MV-4-11 (cell line): ENCODE measurements at regions not wholly inside any gene's neighbourhood (a gene's known extent, or its start where the extent isn't known, plus 50 kb on each side); places are given as distances from the start of the nearest gene placed in this dataset.
"Not testable (repeated sequence)": the region's sequence is repeated elsewhere in the genome, so short reads cannot be mapped to it uniquely, and the experiment has no call there.

ENCODE experiments used
- DNase-seq: peaks from one replicate; lab custom pipeline; 2025; lab: John Stamatoyannopoulos, UW

DNA sequence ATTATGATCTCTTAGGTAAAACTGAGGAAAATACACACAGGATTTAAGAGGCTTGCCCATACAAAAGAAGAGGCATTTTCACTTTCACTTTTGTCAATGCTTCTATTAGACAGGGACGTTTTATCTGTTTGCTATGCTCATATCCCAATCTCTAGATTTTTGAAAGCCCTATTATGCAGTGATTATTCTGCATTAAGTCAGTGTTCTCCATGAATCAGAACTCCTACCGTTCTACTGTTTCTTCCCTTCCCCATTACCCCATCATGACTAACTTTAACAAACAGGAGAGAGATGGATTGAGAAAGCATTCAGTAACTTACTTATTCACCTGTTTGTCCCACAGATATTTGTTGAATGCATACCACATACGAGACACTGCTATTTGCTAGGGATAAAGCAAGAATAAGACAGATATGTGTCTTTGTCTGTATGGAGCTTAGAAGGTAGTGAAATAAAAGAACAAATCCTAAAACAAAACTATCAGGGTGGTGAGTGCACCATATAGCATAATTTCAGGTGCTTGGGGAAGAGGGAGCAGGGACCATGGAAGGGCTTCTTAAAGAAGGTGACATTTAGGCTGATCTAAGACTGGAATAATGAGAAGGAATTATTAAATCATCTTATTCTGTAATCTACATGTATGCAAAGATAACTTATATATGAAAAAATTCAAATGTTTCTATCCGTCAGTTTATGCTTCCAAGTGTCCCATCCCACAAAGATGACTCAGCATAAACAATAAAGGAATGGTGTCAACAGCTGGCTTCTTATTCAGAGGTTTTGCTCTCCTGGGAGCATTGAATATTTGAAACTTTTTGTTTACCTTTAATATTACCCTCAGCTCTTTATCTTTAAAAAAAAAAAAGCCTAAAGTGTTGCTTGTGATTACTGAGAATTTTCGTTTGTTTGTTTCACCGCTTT, 328.1 kb downstream of the HINT1 start:
- DNase-seq = no peak

- DNase-seq = not testable (repeated sequence)
Observed at GRCh38 chr5:130817598-130818384, 347.3 kb downstream of the HINT1 start.

GRCh38 chr5:130815246-130815645, 349.8 kb downstream of the HINT1 start:
- no peak for DNase-seq

GRCh38 chr5:130808691-130809090, 356.4 kb downstream of the HINT1 start:
- no peak for DNase-seq

GRCh38 chr5:130805648-130806047, 359.4 kb downstream of the HINT1 start:
- no peak for DNase-seq

- DNase-seq = no peak
Observed at GRCh38 chr5:130805036-130805435, 360.0 kb downstream of the HINT1 start.

DNA sequence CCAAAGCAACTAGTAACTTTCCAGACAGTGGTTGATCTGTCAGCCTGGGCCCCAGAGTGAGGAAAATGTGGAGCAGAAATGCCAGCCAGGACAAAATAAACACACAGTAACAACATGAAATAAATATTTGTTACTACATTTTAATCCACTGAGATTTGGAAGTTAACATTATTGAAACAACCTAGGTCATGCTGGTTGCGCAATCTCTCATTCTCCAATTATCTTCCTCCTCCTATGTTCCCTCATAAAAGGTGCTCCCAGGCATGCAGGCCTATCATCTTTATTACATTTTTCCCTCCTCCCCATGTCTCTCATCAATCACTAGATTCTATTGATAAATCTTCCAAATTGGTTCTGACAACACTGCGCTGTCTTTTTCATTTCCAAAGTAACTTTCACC, 363.1 kb downstream of the HINT1 start:
- DNase-seq = no peak

- DNase-seq = no peak
Observed at GRCh38 chr5:130799015-130799414, 366.0 kb downstream of the HINT1 start.

DNA sequence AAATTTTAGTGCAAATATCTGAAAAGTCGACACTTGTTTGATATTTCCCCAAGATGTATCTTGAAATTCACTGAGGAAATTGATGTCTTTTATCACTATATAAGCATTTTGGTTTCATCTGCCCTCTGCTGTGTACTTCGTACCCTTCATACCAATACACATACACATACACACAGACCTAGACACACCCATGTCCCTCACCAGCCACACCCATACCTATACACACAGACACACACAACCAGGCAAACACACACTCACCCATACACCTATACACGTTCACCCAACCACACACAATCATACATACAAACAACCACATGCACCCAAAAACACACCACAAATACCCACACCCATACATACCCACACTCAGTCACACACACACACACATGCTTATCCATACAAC, 367.8 kb downstream of the HINT1 start:
- DNase-seq = no peak

GRCh38 chr5:130796902-130797301, 368.2 kb downstream of the HINT1 start:
- no peak for DNase-seq

DNA sequence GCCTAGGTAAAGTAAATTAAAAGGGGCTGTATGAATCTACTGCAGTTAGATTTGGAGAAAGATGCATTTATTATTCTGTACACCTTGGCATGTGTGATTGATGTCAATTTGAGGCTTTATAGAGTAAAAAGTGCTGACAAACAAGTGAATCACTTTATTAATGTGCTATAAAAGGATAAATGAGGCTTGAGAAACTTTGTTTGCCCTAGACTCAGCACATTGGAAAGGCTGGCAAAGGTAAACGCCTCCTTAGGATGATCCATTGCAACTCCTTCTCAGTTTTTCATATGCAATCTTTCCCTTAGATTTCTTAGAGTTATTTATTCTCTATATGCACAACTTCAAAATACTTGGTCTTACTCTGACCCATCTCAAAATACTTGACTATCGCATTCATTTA, 369.0 kb downstream of the HINT1 start:
- DNase-seq = no peak

DNA sequence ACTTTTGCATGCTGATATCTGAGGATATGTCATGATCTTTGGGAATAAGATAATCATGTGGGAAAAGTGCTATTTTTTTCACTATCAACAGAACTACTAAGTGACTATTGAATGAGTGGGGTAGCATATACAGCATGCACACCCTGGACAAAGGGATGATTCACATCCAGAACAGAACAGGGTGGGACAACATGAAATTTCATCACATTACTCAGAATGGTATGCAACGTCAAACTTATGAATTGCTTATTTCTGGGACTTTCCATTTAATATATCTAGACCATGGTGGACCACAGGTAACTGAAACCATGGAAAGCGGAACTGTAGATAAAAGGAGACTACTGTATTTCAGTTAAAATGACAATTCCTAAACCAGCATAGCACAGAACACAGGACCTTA, 370.0 kb downstream of the HINT1 start:
- no peak for DNase-seq

DNA sequence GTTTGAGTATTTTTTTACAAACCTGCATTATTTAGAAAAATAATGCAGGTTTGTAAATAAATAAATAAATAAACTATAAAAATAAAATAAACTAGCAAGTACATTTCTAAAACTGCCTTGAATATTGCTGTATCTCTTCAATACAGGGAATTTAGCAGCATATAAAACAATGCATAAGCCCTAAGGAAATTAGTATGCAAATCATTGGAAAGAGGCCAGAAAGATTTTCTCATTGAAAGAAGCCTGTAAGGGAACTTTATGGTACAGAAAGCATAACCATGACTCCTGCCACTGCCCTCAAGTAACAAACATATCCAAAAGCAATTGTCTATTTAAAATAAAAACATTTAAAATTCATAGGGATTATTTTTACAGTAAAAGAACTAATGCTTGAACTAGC, 387.3 kb downstream of the HINT1 start:
- no peak for DNase-seq

DNA sequence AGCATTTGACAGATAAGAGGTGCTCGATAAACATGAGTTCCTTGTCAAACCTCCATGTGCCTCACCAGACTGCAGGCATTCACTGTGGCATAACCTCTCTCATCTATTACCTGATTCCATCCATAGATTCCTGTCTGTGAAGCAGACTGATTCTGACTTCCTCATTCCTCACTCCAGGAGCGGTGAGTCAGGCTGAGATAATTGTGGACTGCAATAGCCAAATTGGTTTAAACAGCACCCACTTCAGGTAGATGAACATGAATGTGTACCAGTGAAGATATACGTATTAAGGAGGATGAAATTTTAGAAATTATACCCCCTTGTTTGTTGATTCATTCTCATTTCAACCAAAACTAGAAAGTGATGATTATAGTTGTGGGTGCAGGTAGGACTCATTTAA, 391.2 kb downstream of the HINT1 start:
- DNase-seq = peak; percentile 8

DNA sequence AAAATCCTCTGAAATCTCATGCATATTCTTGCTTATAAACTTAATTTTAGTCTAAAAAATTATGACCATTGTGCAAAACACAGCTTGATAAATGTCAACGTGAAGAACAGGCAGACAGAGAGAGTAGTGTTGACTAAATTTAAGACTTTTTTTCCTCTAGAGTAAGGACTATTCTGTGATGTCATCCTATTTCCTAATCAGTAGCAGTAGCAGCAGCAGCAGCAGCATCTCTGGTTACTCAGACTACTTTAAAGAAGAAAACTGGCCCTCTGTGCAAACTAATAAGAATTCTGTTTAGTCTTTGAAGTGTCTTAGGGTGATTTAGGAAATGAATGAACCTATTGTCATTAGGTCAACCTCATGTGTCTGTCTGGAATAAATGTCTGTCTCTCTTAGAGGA, 403.0 kb downstream of the HINT1 start:
- peak; percentile 67 for DNase-seq

DNA sequence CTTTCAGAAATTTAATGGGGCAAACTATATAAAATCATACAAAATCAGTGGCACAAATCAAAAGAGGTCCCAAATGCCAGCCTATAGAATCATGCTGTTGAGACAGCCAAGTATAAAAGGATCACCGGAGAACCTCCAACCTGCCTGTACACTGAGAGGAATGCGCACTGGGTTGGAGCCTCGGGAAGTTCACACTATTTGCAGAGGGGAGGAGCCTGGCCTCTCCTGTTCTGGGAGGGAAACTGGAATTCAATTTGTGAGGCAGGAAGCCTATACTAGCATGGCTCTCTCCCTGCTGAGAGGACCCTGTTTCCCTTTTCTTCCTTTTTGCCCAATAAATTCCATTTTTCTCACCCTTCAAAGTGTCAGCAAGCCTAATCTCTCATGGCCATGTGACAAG, 406.0 kb downstream of the HINT1 start:
- no peak for DNase-seq

DNA sequence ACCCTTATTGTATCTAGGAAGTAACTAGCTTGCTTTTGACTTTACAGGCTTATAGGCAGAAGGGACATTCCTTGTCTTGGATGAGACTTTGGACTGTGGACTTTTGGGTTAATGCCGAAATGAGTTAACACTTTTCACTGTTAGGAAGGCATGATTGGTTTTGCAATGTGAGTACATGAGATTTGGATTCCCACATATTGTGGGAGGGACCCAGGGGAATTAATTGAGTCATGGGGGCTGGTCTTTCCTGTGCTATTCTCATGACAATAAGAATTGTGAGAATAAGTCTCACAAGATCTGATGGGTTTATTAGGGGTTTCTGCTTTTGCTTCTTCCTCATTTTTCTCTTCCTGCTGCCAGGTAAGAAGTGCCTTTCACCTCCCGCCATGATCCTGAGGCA, 417.5 kb downstream of the HINT1 start:
- no peak for DNase-seq

- not testable (repeated sequence) for DNase-seq
Observed at GRCh38 chr5:130746641-130747040, 418.4 kb downstream of the HINT1 start.

DNA sequence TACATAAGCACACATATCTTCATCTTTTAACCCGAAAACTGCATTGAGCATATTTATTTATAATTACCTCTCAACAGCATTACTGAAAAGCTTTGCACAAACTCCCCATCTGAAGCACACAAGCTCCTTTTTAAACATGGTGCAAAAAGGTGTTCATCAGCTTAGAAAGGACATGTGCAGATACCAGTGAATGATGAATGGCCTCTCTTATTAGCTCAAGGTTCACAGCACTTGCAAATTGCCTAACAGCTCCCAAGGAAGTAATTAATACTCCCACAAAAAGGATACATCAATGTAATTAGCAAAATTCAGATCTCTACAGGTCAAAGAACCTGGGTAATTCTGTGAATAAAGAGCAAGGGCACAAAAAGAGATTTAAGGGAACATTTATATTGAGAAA, 422.0 kb downstream of the HINT1 start:
- no peak for DNase-seq

DNA sequence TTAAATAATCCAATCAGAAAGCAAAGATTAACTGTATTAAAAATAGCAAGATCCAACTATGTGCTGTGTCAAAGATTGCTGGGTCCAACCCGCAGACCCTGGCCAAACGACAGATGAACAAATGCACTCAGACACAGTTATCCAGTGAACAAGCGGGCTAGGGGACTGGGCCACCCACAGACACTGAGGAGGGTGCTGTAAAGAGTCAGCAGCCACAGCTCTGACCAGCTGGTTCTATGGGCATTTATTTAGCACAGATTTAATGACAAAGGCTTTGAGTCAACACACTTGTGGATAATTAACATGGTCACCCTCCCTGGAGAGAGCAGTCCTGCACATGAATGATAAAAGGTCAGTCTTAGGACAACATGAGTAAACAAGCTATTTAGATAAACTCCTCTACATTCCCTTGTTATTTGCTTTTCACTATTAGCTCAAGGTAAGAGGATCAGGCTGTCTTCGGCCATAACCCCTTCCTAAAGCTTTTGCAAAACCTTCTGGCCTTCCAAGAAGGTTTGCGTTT, 424.9 kb downstream of the HINT1 start:
- DNase-seq = no peak

GRCh38 chr5:130731839-130732238, 433.2 kb downstream of the HINT1 start:
- no peak for DNase-seq

GRCh38 chr5:130729541-130729940, 435.5 kb downstream of the HINT1 start:
- DNase-seq = no peak

DNA sequence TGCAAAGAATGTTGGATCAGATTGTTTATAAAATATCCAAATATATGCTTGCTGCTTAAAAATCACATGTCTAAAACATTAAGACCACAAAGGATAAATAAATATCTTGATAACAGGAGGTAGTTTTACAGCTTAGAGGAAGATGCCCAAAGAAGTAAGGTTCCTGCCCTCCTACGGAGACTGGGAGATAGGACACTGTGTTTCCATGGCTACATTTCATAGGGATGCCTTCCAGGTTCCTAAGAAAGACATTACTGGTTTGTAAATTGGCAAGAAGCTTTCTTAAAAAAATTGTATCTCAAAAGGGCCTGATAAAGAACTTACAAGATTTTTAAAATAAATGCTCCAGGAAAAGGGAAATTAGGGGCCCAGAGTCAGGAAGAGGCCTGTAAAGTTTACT, 437.2 kb downstream of the HINT1 start:
- DNase-seq = no peak
